Nucleus accumbens (tissue), 56 donors: ENCODE measurements at regions not wholly inside any gene's neighbourhood (a gene's known extent, or its start where the extent isn't known, plus 50 kb on each side); places are given as distances from the start of the nearest gene placed in this dataset.
"Not testable (repeated sequence)": the region's sequence is repeated elsewhere in the genome, so short reads cannot be mapped to it uniquely, and the experiment has no call there.

Experiments
- DNase-seq, 56 donors: peaks; one replicate each; lab custom pipeline; 2025; lab: John Stamatoyannopoulos, UW

- no peak for DNase-seq
Measured at GRCh38 chr17:36691606-36692005, 90.2 kb downstream of the MRM1 start.

- no peak for DNase-seq
Measured at GRCh38 chr17:36695082-36695481, 93.7 kb downstream of the MRM1 start.

GRCh38 chr17:36695710-36696109 lies 94.3 kb downstream of the MRM1 start:
- not testable (repeated sequence) for DNase-seq

GRCh38 chr17:36696805-36697204 lies 95.4 kb downstream of the MRM1 start:
- DNase-seq: no peak

GRCh38 chr17:36697903-36698530 lies 96.6 kb downstream of the MRM1 start:
- no peak for DNase-seq

GRCh38 chr17:36701429-36702099 lies 100.2 kb downstream of the MRM1 start:
- no peak for DNase-seq

- no peak for DNase-seq
Measured at GRCh38 chr17:36702636-36703035, 101.3 kb downstream of the MRM1 start.

- peak in 29 of 56 donors; percentile 2 to 71 (median 20) for DNase-seq
Measured at GRCh38 chr17:36703860-36704266, 102.5 kb downstream of the MRM1 start.

- no peak for DNase-seq
Measured at GRCh38 chr17:36705283-36705795, 104.0 kb downstream of the MRM1 start.

- peak in 9 of 56 donors; percentile 0 to 23 (median 4) for DNase-seq
Measured at GRCh38 chr17:36705874-36706731, 104.7 kb downstream of the MRM1 start.

GRCh38 chr17:36707904-36708303 lies 106.5 kb downstream of the MRM1 start:
- DNase-seq: no peak

- DNase-seq: no peak
Measured at GRCh38 chr17:36714789-36715188, 113.4 kb downstream of the MRM1 start.

GRCh38 chr17:36715951-36716350 lies 114.6 kb downstream of the MRM1 start:
- DNase-seq: no peak

- no peak for DNase-seq
Measured at GRCh38 chr17:36717088-36717487, 115.7 kb downstream of the MRM1 start.

- no peak for DNase-seq
Measured at GRCh38 chr17:36720131-36720530, 118.7 kb downstream of the MRM1 start.

GRCh38 chr17:36721560-36722120 lies 120.3 kb downstream of the MRM1 start:
- DNase-seq: peak in 2 of 56 donors; percentile 37 to 59

GRCh38 chr17:36722121-36722902 lies 120.9 kb downstream of the MRM1 start:
- peak in 45 of 56 donors; percentile 5 to 72 (median 36) for DNase-seq

GRCh38 chr17:36722903-36723263 lies 121.5 kb downstream of the MRM1 start:
- DNase-seq: no peak

- no peak for DNase-seq
Measured at GRCh38 chr17:36723459-36724025, 122.2 kb downstream of the MRM1 start.

- no peak for DNase-seq
Measured at GRCh38 chr17:36726199-36726598, 124.8 kb downstream of the MRM1 start.
